ENCODE measurements at regions not wholly inside any gene's neighbourhood (a gene's known extent, or its start where the extent isn't known, plus 50 kb on each side); places are given as distances from the start of the nearest gene placed in this dataset.

DNA sequence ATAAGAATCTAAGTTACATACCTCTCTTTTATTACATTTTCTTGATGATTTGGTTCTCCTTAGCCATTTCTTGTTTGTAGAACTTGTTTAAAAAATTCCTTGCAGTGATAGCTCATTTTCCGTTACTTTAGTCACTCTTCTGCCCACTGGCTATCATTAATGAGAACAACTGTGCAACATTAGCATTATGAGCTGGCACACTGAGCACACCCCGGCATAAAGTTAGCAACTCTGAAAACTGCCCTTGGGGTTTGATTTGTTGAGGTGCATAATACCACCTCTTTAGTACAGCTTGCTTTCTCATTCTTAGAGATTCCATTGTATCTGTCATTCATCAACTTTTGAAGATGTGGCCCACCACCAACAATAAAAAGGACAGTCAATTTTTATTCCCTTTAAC, 87.6 kb upstream of the ADCY1 start:
- Histone ChIP-seq H3K9me3 (ENCODE audit: insufficient read depth, low read depth, low read length) (no peaks in the 10 kb centered on the region), H2AFZ (ENCODE audit: low read length) (no peak overlapping the region), H3K4me3 (ENCODE audit: low read length, poor library complexity, severe bottlenecking) (no peak overlapping the region), H4K20me1 (ENCODE audit: insufficient read depth, low read length, poor library complexity, severe bottlenecking) (no peaks in the 10 kb centered on the region), H3K9me2 (replicated peaks; ENCODE audit: low read depth, low read length) (no peaks in the 10 kb centered on the region), H3F3A (ENCODE audit: low read depth) (no peaks in the 10 kb centered on the region), H3K36me3 (ENCODE audit: insufficient read depth, low read length) (no peaks in the 10 kb centered on the region), H3K4me1 (ENCODE audit: insufficient read depth, low read length, poor library complexity, severe bottlenecking) (no peaks in the 10 kb centered on the region), H3K9ac (ENCODE audit: low read depth, low read length, poor library complexity, severe bottlenecking) (no peak overlapping the region), H3K4me2 (ENCODE audit: low read depth, low read length, poor library complexity, severe bottlenecking) (no peak overlapping the region), H3K27me3 (ENCODE audit: insufficient read depth, low read length, poor library complexity, severe bottlenecking) (no peaks in the 10 kb centered on the region), H3K79me2 (ENCODE audit: insufficient read depth, low read length) (no peaks in the 10 kb centered on the region)
- TF ChIP-seq CTCF (conservative IDR thresholded peaks at IDR 0.05; ENCODE audit: low read length) = no peak
- TF ChIP-seq EZH2phosphoT487 (IDR thresholded peaks at IDR 0.05; ENCODE audit: borderline replicate concordance) = no peak

DNA sequence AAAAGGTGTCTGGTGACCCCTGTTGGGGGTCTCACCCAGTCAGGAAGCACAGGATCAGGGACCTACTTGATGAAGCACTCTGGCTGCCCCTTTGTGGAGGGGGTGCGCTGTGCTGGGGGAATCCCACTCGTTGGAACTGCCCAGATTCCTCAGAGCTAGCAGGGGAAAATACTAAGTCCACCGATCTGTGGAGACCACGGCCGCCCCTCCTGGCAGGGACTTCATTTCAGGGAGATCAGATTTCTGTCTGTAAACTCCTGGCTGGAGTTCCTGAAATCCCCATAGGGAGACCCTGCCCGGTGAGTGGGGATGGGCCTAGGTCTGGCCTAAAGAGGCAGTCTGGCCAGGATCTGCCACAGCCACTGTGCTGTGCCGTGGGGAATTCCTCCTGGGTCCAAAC, 79.3 kb upstream of the ADCY1 start:
- no peaks in the 10 kb centered on the region for H3F3A ChIP-seq (ENCODE audit: low read depth)
- H3K4me1 ChIP-seq (ENCODE audit: insufficient read depth, low read length, poor library complexity, severe bottlenecking) = no peaks in the 10 kb centered on the region
- no peak overlapping the region for H3K4me2 ChIP-seq (ENCODE audit: low read depth, low read length, poor library complexity, severe bottlenecking)
- H3K9me2 ChIP-seq (replicated peaks; ENCODE audit: low read depth, low read length) = no peaks in the 10 kb centered on the region
- H2AFZ ChIP-seq (ENCODE audit: low read length) = no peak overlapping the region
- H3K27me3 ChIP-seq (ENCODE audit: insufficient read depth, low read length, poor library complexity, severe bottlenecking) = no peaks in the 10 kb centered on the region
- no peak for TF ChIP-seq CTCF (conservative IDR thresholded peaks at IDR 0.05; ENCODE audit: low read length)
- no peak for TF ChIP-seq EZH2phosphoT487 (IDR thresholded peaks at IDR 0.05; ENCODE audit: borderline replicate concordance)
- H3K79me2 ChIP-seq (ENCODE audit: insufficient read depth, low read length) = no peaks in the 10 kb centered on the region
- no peaks in the 10 kb centered on the region for H3K36me3 ChIP-seq (ENCODE audit: insufficient read depth, low read length)
- H3K9me3 ChIP-seq (ENCODE audit: insufficient read depth, low read depth, low read length) = peaks cover 3% of the 10 kb centered on the region; the same call in 1 of the 2 replicates
- H3K9ac ChIP-seq (ENCODE audit: low read depth, low read length, poor library complexity, severe bottlenecking) = no peak overlapping the region
- no peak overlapping the region for H3K4me3 ChIP-seq (ENCODE audit: low read length, poor library complexity, severe bottlenecking)
- no peaks in the 10 kb centered on the region for H4K20me1 ChIP-seq (ENCODE audit: insufficient read depth, low read length, poor library complexity, severe bottlenecking)

GRCh38 chr7:45495618-45496017, 78.5 kb upstream of the ADCY1 start:
- H3K4me1 ChIP-seq (ENCODE audit: insufficient read depth, low read length, poor library complexity, severe bottlenecking) = no peaks in the 10 kb centered on the region
- H3K79me2 ChIP-seq (ENCODE audit: insufficient read depth, low read length) = no peaks in the 10 kb centered on the region
- H3K9ac ChIP-seq (ENCODE audit: low read depth, low read length, poor library complexity, severe bottlenecking) = no peak overlapping the region
- no peaks in the 10 kb centered on the region for H3F3A ChIP-seq (ENCODE audit: low read depth)
- no peaks in the 10 kb centered on the region for H3K36me3 ChIP-seq (ENCODE audit: insufficient read depth, low read length)
- peaks cover 3% of the 10 kb centered on the region; the same call in 1 of the 2 replicates for H3K9me3 ChIP-seq (ENCODE audit: insufficient read depth, low read depth, low read length)
- H3K27me3 ChIP-seq (ENCODE audit: insufficient read depth, low read length, poor library complexity, severe bottlenecking) = no peaks in the 10 kb centered on the region
- H2AFZ ChIP-seq (ENCODE audit: low read length) = no peak overlapping the region
- TF ChIP-seq EZH2phosphoT487 (IDR thresholded peaks at IDR 0.05; ENCODE audit: borderline replicate concordance) (no peak), CTCF (conservative IDR thresholded peaks at IDR 0.05; ENCODE audit: low read length) (no peak)
- no peak overlapping the region for H3K4me3 ChIP-seq (ENCODE audit: low read length, poor library complexity, severe bottlenecking)
- no peaks in the 10 kb centered on the region for H3K9me2 ChIP-seq (replicated peaks; ENCODE audit: low read depth, low read length)
- no peak overlapping the region for H3K4me2 ChIP-seq (ENCODE audit: low read depth, low read length, poor library complexity, severe bottlenecking)
- H4K20me1 ChIP-seq (ENCODE audit: insufficient read depth, low read length, poor library complexity, severe bottlenecking) = no peaks in the 10 kb centered on the region
